ENCODE measurements at regions not wholly inside any gene's neighbourhood (a gene's known extent, or its start where the extent isn't known, plus 50 kb on each side); places are given as distances from the start of the nearest gene placed in this dataset.

DNA sequence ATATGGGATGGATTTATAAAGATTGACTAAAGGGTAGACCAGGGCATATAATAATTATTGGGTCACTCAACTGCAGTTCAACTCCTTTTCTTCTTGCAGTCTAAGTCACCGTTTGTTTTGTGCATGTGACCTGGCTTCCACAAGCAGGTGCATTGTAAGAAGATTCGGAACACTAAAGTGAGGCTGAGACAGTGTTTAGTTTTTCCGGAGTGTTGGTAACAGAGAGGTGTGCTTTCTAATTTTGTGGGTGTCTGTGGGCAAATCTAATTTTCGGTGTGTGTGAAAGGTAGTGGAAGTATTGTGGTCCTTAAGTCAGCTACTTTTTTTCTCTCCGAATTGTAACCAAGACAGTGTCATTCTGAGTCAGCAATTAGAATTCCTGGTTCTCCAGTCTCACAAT lies 184.5 kb downstream of the CDH19 start:
- DNase-seq (ENCODE audit: low read depth, low spot score) (no peak), FAIRE-seq (no peak), ATAC-seq (no peak)
- Histone ChIP-seq H3K36me3 (ENCODE audit: control insufficient read depth in 2 of 2, insufficient read depth in 2 of 2, low read length in 1 of 2) (no peaks in the 10 kb centered on the region), H2AFZ (ENCODE audit: control insufficient read depth, low read depth, low read length) (no peak overlapping the region), H4K20me1 (ENCODE audit: control insufficient read depth, insufficient read depth) (no peaks in the 10 kb centered on the region), H3K4me1 (ENCODE audit: control insufficient read depth, insufficient read depth, low read length) (no peaks in the 10 kb centered on the region), H3K9ac (ENCODE audit: control insufficient read depth, insufficient read depth, low read length) (no peak overlapping the region), H3K27ac (ENCODE audit: control insufficient read depth, insufficient read depth) (no peak overlapping the region), H3K4me2 (ENCODE audit: control insufficient read depth, insufficient read depth) (no peak overlapping the region), H3K9me3 (replicated peaks; ENCODE audit: control insufficient read depth, insufficient read depth, low read length) (no peaks in the 10 kb centered on the region), H3K27me3 (replicated peaks in 1 of 2; ENCODE audit: control insufficient read depth in 2 of 2, insufficient read depth in 2 of 2, low read length in 1 of 2) (no peaks in the 10 kb centered on the region), H3K79me2 (ENCODE audit: control insufficient read depth, insufficient read depth, low read length) (no peaks in the 10 kb centered on the region), H3K4me3 (no peak overlapping the region)
- no TSS peak for BruUV-seq (replicated peaks)
- in situ Hi-C loops (cut with MboI): no loop called here
- CTCF ChIA-PET: no interaction called here
- WGBS (ENCODE audit: insufficient coverage, insufficient replicate concordance, low lambda C conversion rate, missing lambda C conversion rate): 27% methylated on average over 5 of the region's 5 CpGs
- POLR2A ChIA-PET: no interaction called here
- no peak for TF ChIP-seq IKZF2 (IDR thresholded peaks at IDR 0.05)
- no peak for TF ChIP-seq LARP7 (IDR thresholded peaks at IDR 0.05)
- TF ChIP-seq, protein P1, sequence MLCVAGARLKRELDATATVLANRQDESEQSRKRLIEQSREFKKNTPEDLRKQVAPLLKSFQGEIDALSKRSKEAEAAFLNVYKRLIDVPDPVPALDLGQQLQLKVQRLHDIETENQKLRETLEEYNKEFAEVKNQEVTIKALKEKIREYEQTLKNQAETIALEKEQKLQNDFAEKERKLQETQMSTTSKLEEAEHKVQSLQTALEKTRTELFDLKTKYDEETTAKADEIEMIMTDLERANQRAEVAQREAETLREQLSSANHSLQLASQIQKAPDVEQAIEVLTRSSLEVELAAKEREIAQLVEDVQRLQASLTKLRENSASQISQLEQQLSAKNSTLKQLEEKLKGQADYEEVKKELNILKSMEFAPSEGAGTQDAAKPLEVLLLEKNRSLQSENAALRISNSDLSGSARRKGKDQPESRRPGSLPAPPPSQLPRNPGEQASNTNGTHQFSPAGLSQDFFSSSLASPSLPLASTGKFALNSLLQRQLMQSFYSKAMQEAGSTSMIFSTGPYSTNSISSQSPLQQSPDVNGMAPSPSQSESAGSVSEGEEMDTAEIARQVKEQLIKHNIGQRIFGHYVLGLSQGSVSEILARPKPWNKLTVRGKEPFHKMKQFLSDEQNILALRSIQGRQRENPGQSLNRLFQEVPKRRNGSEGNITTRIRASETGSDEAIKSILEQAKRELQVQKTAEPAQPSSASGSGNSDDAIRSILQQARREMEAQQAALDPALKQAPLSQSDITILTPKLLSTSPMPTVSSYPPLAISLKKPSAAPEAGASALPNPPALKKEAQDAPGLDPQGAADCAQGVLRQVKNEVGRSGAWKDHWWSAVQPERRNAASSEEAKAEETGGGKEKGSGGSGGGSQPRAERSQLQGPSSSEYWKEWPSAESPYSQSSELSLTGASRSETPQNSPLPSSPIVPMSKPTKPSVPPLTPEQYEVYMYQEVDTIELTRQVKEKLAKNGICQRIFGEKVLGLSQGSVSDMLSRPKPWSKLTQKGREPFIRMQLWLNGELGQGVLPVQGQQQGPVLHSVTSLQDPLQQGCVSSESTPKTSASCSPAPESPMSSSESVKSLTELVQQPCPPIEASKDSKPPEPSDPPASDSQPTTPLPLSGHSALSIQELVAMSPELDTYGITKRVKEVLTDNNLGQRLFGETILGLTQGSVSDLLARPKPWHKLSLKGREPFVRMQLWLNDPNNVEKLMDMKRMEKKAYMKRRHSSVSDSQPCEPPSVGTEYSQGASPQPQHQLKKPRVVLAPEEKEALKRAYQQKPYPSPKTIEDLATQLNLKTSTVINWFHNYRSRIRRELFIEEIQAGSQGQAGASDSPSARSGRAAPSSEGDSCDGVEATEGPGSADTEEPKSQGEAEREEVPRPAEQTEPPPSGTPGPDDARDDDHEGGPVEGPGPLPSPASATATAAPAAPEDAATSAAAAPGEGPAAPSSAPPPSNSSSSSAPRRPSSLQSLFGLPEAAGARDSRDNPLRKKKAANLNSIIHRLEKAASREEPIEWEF (IDR thresholded peaks at IDR 0.05; ENCODE audit: insufficient replicate concordance, low read depth, low read length): no peak
- TF ChIP-seq, protein P2, sequence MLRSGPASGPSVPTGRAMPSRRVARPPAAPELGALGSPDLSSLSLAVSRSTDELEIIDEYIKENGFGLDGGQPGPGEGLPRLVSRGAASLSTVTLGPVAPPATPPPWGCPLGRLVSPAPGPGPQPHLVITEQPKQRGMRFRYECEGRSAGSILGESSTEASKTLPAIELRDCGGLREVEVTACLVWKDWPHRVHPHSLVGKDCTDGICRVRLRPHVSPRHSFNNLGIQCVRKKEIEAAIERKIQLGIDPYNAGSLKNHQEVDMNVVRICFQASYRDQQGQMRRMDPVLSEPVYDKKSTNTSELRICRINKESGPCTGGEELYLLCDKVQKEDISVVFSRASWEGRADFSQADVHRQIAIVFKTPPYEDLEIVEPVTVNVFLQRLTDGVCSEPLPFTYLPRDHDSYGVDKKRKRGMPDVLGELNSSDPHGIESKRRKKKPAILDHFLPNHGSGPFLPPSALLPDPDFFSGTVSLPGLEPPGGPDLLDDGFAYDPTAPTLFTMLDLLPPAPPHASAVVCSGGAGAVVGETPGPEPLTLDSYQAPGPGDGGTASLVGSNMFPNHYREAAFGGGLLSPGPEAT (IDR thresholded peaks at IDR 0.05; ENCODE audit: low read depth): no peak
- TF ChIP-seq, protein P3, sequence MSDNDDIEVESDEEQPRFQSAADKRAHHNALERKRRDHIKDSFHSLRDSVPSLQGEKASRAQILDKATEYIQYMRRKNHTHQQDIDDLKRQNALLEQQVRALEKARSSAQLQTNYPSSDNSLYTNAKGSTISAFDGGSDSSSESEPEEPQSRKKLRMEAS (IDR thresholded peaks at IDR 0.05; ENCODE audit: low read depth, low read length): no peak
- no peak for TF ChIP-seq WRNIP1 (IDR thresholded peaks at IDR 0.05; ENCODE audit: borderline replicate concordance, low read depth, low read length)
- no peak for TF ChIP-seq FOXK2 (IDR thresholded peaks at IDR 0.05)
- TF ChIP-seq NR2F1 (conservative IDR thresholded peaks at IDR 0.05): no peak
- no peak for TF ChIP-seq ESRRA (IDR thresholded peaks at IDR 0.05; ENCODE audit: low read length)
- SMC1A ChIA-PET (ENCODE audit: uncharacterized antibody, unreplicated experiment): no interaction called here
- intact Hi-C loops (cut with micrococcal nuclease; ENCODE audit: unreplicated experiment): no loop called here
- RAD21 ChIA-PET (ENCODE audit: unreplicated experiment): no interaction called here
